HFFc6 (cell line): ENCODE measurements at regions not wholly inside any gene's neighbourhood (a gene's known extent, or its start where the extent isn't known, plus 50 kb on each side); places are given as distances from the start of the nearest gene placed in this dataset.
A peak's percentile ranks its signal among the peaks of the same experiment; 100 is the strongest.
"Not testable (repeated sequence)": the region's sequence is repeated elsewhere in the genome, so short reads cannot be mapped to it uniquely, and the experiment has no call there.

Experiments used
- DNase-seq: peaks from one replicate; pipeline ENCODE4 v3.0.0-alpha.2; 2018
- H3K27ac Mint-ChIP-seq: 2 replicates; pipeline ENCODE4 v1.8.0; 2020; ENCODE audit warnings: mild to moderate bottlenecking, mixed read lengths
- H3K27me3 Mint-ChIP-seq: 2 replicates; pipeline ENCODE4 v1.8.0; 2021; ENCODE audit warnings: mild to moderate bottlenecking, moderate library complexity, mixed read lengths; ENCODE audit not compliant: insufficient read depth
- H3K36me3 Mint-ChIP-seq: 2 replicates; pipeline ENCODE4 v1.8.0; 2021; ENCODE audit warnings: low read depth, mixed read lengths
- H3K4me1 Mint-ChIP-seq: 2 replicates; pipeline ENCODE4 v1.8.0; 2020; ENCODE audit warnings: low read depth, mixed read lengths
- H3K4me3 Mint-ChIP-seq: 2 replicates; pipeline ENCODE4 v1.8.0; 2020; ENCODE audit warnings: mild to moderate bottlenecking, moderate library complexity, mixed read lengths
- H3K9me3 Mint-ChIP-seq: 2 replicates; pipeline ENCODE4 v1.8.0; 2020; ENCODE audit warnings: mild to moderate bottlenecking, mixed read lengths
- TF ChIP-seq, protein P1 (sequence below): fragments of 200-600 bp; sonication (generic); IDR thresholded peaks from 2 replicates; pipeline ENCODE4 v1.5.0; 2021; ENCODE audit warnings: antibody characterized with exemption, mild to moderate bottlenecking

DNA sequence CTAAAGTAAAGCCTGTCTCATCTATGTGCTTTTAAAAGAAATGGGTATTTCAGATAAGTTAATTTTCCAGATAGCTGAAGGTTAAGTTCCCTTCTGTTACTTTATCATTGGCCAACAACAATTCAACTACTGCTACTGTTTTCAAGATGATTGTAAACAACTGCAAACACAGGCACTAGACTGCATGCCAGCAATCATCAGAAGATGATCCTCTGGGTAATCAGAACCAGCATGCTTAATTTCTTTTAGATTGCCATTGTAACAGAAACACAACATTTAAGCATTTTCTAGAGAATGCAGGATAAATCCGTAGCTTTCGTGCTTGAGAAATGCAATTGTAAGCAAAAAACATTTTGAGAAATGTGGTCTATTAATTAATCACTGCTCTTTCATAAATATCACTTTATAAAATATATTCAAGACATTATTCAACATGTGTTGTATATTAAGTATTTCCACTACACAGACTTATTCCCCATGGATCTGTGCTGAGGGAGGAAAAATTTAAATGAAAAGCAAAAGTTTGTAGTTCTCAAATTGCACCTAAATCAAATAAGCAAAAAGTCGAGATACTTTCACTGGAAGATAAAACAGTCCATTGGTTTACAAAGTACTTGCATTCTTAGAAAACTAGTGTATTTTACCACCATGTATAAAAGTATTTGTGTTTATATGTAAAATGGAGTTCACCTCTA, 133.7 kb downstream of the ATL2 start:
- DNase-seq = no peak
- Mint-ChIP-seq H3K4me1 (peaks cover 6% of the 10 kb centered on the region; the same call in 1 of the 2 replicates), H3K4me3 (no peak overlapping the region), H3K27ac (no peak overlapping the region), H3K27me3 (peaks cover 36% of the 10 kb centered on the region), H3K36me3 (no peaks in the 10 kb centered on the region), H3K9me3 (no peaks in the 10 kb centered on the region)
- TF ChIP-seq, protein P1, sequence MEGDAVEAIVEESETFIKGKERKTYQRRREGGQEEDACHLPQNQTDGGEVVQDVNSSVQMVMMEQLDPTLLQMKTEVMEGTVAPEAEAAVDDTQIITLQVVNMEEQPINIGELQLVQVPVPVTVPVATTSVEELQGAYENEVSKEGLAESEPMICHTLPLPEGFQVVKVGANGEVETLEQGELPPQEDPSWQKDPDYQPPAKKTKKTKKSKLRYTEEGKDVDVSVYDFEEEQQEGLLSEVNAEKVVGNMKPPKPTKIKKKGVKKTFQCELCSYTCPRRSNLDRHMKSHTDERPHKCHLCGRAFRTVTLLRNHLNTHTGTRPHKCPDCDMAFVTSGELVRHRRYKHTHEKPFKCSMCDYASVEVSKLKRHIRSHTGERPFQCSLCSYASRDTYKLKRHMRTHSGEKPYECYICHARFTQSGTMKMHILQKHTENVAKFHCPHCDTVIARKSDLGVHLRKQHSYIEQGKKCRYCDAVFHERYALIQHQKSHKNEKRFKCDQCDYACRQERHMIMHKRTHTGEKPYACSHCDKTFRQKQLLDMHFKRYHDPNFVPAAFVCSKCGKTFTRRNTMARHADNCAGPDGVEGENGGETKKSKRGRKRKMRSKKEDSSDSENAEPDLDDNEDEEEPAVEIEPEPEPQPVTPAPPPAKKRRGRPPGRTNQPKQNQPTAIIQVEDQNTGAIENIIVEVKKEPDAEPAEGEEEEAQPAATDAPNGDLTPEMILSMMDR = no peak

DNA sequence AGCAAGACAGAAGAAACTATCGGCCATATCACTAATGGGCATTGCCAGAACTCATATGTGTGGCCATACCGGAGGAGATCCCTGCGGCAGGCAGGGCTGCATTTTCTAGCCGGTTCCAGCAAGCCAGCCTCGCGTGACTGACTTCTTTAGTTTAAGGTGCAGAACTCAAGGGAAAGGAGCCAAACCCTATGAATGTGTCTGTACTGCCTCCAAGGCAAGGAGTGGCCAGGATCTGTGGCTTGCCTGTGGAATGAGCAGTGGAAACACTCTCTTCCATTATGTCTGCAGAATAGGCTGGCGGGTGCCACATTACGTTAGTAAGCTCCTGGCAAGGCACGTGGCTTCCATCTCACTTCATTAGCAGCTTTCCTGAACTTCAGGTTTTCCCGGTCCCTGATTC, 137.6 kb downstream of the ATL2 start:
- H3K4me1 Mint-ChIP-seq = no peaks in the 10 kb centered on the region
- TF ChIP-seq, protein P1 = no peak
- H3K4me3 Mint-ChIP-seq = no peak overlapping the region
- H3K36me3 Mint-ChIP-seq = no peaks in the 10 kb centered on the region
- H3K27ac Mint-ChIP-seq = no peak overlapping the region
- H3K27me3 Mint-ChIP-seq = peaks cover 29% of the 10 kb centered on the region
- DNase-seq = no peak
- H3K9me3 Mint-ChIP-seq = no peaks in the 10 kb centered on the region

DNA sequence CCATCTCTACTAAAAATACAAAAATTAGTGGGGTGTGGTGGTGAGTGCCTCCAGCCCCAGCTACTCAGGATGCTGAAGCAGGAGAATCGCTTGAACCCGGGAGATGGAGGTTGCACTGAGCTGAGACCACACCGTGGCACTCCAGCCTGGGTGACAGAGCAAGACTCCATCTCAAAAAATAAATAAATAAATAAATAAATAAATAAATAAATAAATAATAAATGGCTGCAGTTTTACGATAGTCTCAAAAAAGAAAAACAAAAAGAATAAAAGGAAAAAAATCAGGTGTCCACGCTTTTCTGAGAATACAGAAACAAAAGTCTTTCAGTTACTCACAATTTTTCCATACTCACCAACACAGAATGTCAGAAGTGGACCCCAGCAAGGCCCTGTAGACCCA, 138.4 kb downstream of the ATL2 start:
- peaks cover 26% of the 10 kb centered on the region for H3K27me3 Mint-ChIP-seq
- not testable (repeated sequence) for H3K27ac Mint-ChIP-seq, H3K4me1 Mint-ChIP-seq, H3K4me3 Mint-ChIP-seq, H3K36me3 Mint-ChIP-seq, DNase-seq, H3K9me3 Mint-ChIP-seq

DNA sequence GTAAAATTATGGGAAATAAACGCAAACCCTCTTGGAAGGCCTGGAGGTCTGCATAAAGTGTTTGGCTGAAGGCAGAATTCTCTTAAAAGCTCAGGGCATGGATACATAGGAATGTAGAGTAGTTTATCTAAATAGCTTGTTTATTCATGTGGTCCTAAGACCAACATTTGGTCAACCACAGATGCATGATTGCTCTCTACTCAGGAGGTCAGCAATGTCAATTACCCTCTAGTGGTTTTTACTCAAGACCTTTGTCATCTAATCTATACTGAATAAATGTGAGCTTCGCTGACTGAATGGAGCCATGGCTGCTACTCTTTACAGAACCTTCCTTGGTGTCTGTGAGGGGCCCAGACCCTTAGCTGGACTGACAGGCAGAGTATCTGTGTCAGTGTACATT, 139.8 kb downstream of the ATL2 start:
- Mint-ChIP-seq H3K4me3 (no peak overlapping the region), H3K27ac (no peak overlapping the region)

DNA sequence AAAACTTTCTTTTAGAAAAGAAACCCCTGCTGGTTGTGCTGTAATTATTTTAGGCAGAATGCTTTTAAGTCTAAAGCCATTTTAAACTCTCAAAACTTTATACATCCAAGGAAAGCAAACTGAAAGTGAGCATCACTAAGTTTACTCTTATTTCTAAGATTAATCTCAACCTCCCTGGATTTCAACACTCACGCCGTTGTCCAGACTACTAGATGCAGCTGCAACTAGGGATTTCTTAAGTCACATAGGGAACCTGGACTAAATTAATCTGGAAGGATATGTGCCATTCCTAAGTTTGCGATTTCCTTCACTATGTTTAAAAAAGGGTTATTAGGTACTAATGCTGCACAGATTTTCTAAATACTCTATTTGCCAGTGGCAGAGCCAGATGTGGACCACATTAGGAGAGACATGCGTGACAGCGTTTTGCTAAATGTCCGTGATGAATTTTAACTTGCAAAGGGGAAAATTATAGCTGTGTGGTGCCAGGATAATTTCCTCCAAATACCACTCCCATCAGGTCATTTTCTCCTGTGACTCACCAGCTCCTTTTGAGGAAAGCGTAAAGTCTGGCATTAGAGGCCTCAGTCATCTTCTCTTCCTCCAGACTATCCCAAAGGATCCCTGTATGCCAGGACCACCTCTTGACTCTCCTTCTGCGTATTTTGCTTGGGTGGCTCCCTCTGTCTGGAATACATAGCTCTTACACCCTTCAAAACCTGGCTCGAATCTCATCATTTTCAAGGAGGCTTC, 143.7 kb downstream of the ATL2 start:
- no peaks in the 10 kb centered on the region for H3K36me3 Mint-ChIP-seq
- no peak overlapping the region for H3K27ac Mint-ChIP-seq
- no peak overlapping the region; the same call in 1 of the 2 replicates for H3K4me3 Mint-ChIP-seq
- H3K9me3 Mint-ChIP-seq = no peaks in the 10 kb centered on the region
- peak; percentile 39 for DNase-seq
- TF ChIP-seq, protein P1 = no peak
- peaks cover 11% of the 10 kb centered on the region for H3K27me3 Mint-ChIP-seq
- peaks cover 15% of the 10 kb centered on the region for H3K4me1 Mint-ChIP-seq

More for the DNA sequence above, 139.8 kb downstream of the ATL2 start:
- DNase-seq = no peak
- peaks cover 28% of the 10 kb centered on the region for H3K27me3 Mint-ChIP-seq
- peaks cover 15% of the 10 kb centered on the region for H3K4me1 Mint-ChIP-seq
- H3K36me3 Mint-ChIP-seq = no peaks in the 10 kb centered on the region
- TF ChIP-seq, protein P1 = no peak
- H3K9me3 Mint-ChIP-seq = no peaks in the 10 kb centered on the region

DNA sequence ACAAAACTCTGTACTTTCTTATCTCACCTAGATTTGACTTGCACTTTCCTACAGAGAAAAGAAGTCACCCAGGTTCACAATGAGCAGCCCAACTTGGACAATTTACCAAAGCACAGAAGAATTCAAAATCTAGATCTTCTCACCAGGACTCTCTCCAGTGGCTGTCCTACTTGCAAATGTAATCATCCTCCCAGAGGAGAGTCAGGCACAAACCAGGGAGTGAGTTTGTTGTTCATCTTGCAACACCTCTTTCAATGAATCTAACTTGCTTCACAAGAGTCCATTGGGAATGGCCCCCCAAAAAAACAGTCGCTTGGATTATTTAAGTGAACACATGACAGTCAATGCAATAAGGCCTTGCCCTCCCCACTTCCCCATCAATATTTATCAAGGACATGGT, 144.6 kb downstream of the ATL2 start:
- Mint-ChIP-seq H3K4me3 (no peak overlapping the region), H3K27me3 (peaks cover 11% of the 10 kb centered on the region), H3K9me3 (no peaks in the 10 kb centered on the region), H3K4me1 (peaks cover 15% of the 10 kb centered on the region), H3K27ac (no peak overlapping the region), H3K36me3 (no peaks in the 10 kb centered on the region)
- TF ChIP-seq, protein P1 = no peak
- DNase-seq = no peak
